Hepatocyte (in vitro differentiated cells): ENCODE measurements at regions not wholly inside any gene's neighbourhood (a gene's known extent, or its start where the extent isn't known, plus 50 kb on each side); places are given as distances from the start of the nearest gene placed in this dataset.
A peak's percentile ranks its signal among the peaks of the same experiment; 100 is the strongest.

ENCODE experiments used
- DNase-seq: peaks from one replicate; pipeline ENCODE4 v3.0.0-alpha.2; 2016; ENCODE audit warnings: low spot score
- H2AFZ ChIP-seq: fragments of 200-600 bp; sonication (generic); 2 replicates; pipeline ENCODE4 v1.6.0; 2016; ENCODE audit warnings: antibody characterized with exemption, mild to moderate bottlenecking
- H3K27ac ChIP-seq: fragments of 200-600 bp; sonication (generic); 2 replicates; pipeline ENCODE4 v1.5.1; 2016; ENCODE audit warnings: mild to moderate bottlenecking
- H3K27me3 ChIP-seq: fragments of 200-600 bp; sonication (generic); 2 replicates; pipeline ENCODE4 v1.6.1; 2016
- H3K36me3 ChIP-seq: fragments of 200-600 bp; sonication (generic); replicated peaks from 2 replicates; pipeline ENCODE4 v1.5.1; 2016; ENCODE audit warnings: low read depth; ENCODE audit not compliant: insufficient read depth
- H3K4me1 ChIP-seq: fragments of 200-600 bp; sonication (generic); 2 replicates; pipeline ENCODE4 v1.5.1; 2016; ENCODE audit warnings: mild to moderate bottlenecking, moderate library complexity; ENCODE audit not compliant: insufficient read depth
- H3K4me2 ChIP-seq: fragments of 200-600 bp; sonication (generic); 2 replicates; pipeline ENCODE4 v1.6.0; 2016
- H3K4me3 ChIP-seq: fragments of 200-600 bp; sonication (generic); 2 replicates; pipeline ENCODE4 v1.5.1; 2016; ENCODE audit warnings: mild to moderate bottlenecking
- H3K79me2 ChIP-seq: fragments of 200-600 bp; sonication (generic); 2 replicates; pipeline ENCODE4 v1.6.0; 2017; ENCODE audit warnings: mild to moderate bottlenecking
- H3K9me2 ChIP-seq: fragments of 200-600 bp; sonication (generic); replicated peaks from 2 replicates; pipeline ENCODE4 v1.6.0; 2017; ENCODE audit warnings: mild to moderate bottlenecking; ENCODE audit not compliant: insufficient read depth
- H3K9me3 ChIP-seq: fragments of 200-600 bp; sonication (generic); 2 replicates; pipeline ENCODE4 v1.5.1; 2016; ENCODE audit warnings: low read depth, mild to moderate bottlenecking
- H4K20me1 ChIP-seq: fragments of 200-600 bp; sonication (generic); 2 replicates; pipeline ENCODE4 v1.6.0; 2016; ENCODE audit warnings: mild to moderate bottlenecking; ENCODE audit not compliant: insufficient read depth, poor library complexity, severe bottlenecking
- CTCF ChIP-seq: fragments of 200-600 bp; sonication (generic); IDR thresholded peaks from 2 replicates; pipeline ENCODE4 v1.5.1; 2016; ENCODE audit warnings: antibody characterized with exemption, mild to moderate bottlenecking; ENCODE audit not compliant: poor library complexity
- EZH2 ChIP-seq: fragments of 200-600 bp; sonication (generic); IDR thresholded peaks from 2 replicates; pipeline ENCODE4 v1.6.1; 2016; ENCODE audit warnings: antibody characterized with exemption, mild to moderate bottlenecking, borderline replicate concordance
- EZH2phosphoT487 ChIP-seq: fragments of 200-600 bp; sonication (generic); IDR thresholded peaks from one replicate; pipeline ENCODE4 v1.6.1; 2018; ENCODE audit warnings: antibody characterized with exemption, mild to moderate bottlenecking, low read depth, moderate library complexity; ENCODE audit not compliant: unreplicated experiment, severe bottlenecking
- WGBS: methylation state at CpG from one replicate; pipeline ENCODE4 v1.1.6; 2016; ENCODE audit warnings: low lambda C conversion rate; ENCODE audit errors: missing lambda C conversion rate; 5-methylcytosine and 5-hydroxymethylcytosine counted together

DNA sequence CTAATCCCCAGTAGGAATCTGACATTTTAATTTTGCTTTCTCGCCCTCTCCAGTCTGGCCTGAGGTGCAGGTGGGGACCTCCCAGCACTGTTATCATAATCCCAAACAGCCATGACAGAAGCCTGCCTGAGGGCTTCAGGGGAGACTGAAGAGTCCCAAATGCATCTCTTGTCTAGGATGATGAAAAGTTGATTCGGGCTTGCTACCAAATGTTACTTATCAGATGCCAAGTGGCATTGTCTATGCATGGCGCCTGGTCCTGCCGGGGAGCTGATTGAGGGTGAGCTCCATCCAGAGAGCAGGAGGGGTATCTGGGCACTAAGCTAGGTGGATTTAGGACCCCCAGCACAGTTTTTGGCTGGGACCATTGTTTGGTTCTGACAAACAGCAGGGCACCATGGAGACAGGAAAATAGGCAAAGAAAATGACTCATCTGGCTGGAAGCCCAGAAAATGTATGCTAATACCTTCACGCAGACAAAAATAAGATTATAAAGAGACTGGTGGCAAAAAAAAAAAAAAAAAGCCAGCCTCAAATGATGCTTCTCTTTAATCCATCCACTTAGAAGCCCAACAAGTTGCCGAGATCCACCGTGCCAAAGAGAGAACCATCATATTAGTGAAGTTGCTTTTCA lies 513.7 kb upstream of the SULF2 start:
- peak overlapping the region; percentile 16 for H3K27ac ChIP-seq
- no peak overlapping the region for H2AFZ ChIP-seq
- H3K4me3 ChIP-seq, result no peak overlapping the region
- peak; percentile 71 for DNase-seq
- TF ChIP-seq CTCF (no peak), EZH2 (no peak), EZH2phosphoT487 (no peak)
- no peaks in the 10 kb centered on the region for H3K9me2 ChIP-seq
- H3K27me3 ChIP-seq, result no peaks in the 10 kb centered on the region
- WGBS, result 72% methylated on average over 7 of the region's 7 CpGs
- H3K4me1 ChIP-seq, result peaks cover 20% of the 10 kb centered on the region
- H3K9me3 ChIP-seq, result no peaks in the 10 kb centered on the region
- no peaks in the 10 kb centered on the region for H3K79me2 ChIP-seq
- no peak overlapping the region for H3K4me2 ChIP-seq
- no peaks in the 10 kb centered on the region for H4K20me1 ChIP-seq
- H3K36me3 ChIP-seq, result no peaks in the 10 kb centered on the region

DNA sequence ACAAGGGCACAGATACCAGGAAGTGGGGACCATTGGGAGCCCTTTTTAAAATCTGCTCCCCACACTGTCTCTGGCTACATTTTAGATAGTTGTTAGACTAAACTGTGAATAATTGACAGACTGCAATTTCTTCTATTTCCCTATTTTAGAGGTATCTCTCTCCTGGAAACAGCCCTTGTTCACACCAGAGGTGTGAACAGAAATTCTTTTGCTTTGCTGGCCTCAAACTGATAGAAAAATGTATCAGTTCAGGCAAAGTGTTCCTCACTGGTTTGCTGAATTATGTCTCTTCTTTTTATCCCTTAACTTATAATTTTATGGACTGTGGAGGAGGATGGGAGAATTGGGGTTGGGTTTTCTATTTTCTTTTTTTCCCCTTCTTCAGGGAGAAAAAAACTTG lies 513.2 kb upstream of the SULF2 start:
- H3K4me2 ChIP-seq, result no peak overlapping the region

GRCh38 chr20:48295966-48296421 lies 510.7 kb upstream of the SULF2 start:
- no peaks in the 10 kb centered on the region for H3K9me2 ChIP-seq
- no peaks in the 10 kb centered on the region for H3K27me3 ChIP-seq
- H3K36me3 ChIP-seq, result no peaks in the 10 kb centered on the region
- peak overlapping the region; percentile 68 for H3K27ac ChIP-seq
- no peaks in the 10 kb centered on the region for H3K9me3 ChIP-seq
- no peaks in the 10 kb centered on the region for H4K20me1 ChIP-seq
- H3K79me2 ChIP-seq, result no peaks in the 10 kb centered on the region
- WGBS, result 50% methylated on average over 6 of the region's 6 CpGs
- peaks cover 20% of the 10 kb centered on the region for H3K4me1 ChIP-seq
- no peak overlapping the region for H2AFZ ChIP-seq
- no peak overlapping the region for H3K4me2 ChIP-seq
- TF ChIP-seq EZH2phosphoT487, result no peak
- no peak for TF ChIP-seq CTCF
- no peak for TF ChIP-seq EZH2
- no peak overlapping the region for H3K4me3 ChIP-seq
- peak; percentile 40 for DNase-seq

More for the DNA sequence above, 513.2 kb upstream of the SULF2 start:
- Histone ChIP-seq H3K27ac (peak overlapping the region; percentile 16), H3K79me2 (no peaks in the 10 kb centered on the region), H3K4me1 (peaks cover 20% of the 10 kb centered on the region), H3K9me2 (no peaks in the 10 kb centered on the region), H4K20me1 (no peaks in the 10 kb centered on the region), H2AFZ (no peak overlapping the region), H3K27me3 (no peaks in the 10 kb centered on the region), H3K36me3 (no peaks in the 10 kb centered on the region), H3K4me3 (no peak overlapping the region), H3K9me3 (no peaks in the 10 kb centered on the region)
- DNase-seq, result no peak
- TF ChIP-seq EZH2, result no peak
- TF ChIP-seq CTCF, result no peak
- TF ChIP-seq EZH2phosphoT487, result no peak
